Stimulated activated CD4-positive, alpha-beta T cell treated with anti-CD3 and anti-CD28 coated beads, Interleukin-2, amount 100 ng/mL, for 48 hours (primary cell): ENCODE measurements at regions not wholly inside any gene's neighbourhood (a gene's known extent, or its start where the extent isn't known, plus 50 kb on each side); places are given as distances from the start of the nearest gene placed in this dataset.
"Not testable (repeated sequence)": the region's sequence is repeated elsewhere in the genome, so short reads cannot be mapped to it uniquely, and the experiment has no call there.

Experiments
- DNase-seq, 2 donors: peaks; one replicate each; pipeline ENCODE4 v3.0.0-alpha.2; 2020

GRCh38 chr22:45061332-45061731 lies 51.5 kb upstream of the PHF21B start:
- DNase-seq, result no peak

DNA sequence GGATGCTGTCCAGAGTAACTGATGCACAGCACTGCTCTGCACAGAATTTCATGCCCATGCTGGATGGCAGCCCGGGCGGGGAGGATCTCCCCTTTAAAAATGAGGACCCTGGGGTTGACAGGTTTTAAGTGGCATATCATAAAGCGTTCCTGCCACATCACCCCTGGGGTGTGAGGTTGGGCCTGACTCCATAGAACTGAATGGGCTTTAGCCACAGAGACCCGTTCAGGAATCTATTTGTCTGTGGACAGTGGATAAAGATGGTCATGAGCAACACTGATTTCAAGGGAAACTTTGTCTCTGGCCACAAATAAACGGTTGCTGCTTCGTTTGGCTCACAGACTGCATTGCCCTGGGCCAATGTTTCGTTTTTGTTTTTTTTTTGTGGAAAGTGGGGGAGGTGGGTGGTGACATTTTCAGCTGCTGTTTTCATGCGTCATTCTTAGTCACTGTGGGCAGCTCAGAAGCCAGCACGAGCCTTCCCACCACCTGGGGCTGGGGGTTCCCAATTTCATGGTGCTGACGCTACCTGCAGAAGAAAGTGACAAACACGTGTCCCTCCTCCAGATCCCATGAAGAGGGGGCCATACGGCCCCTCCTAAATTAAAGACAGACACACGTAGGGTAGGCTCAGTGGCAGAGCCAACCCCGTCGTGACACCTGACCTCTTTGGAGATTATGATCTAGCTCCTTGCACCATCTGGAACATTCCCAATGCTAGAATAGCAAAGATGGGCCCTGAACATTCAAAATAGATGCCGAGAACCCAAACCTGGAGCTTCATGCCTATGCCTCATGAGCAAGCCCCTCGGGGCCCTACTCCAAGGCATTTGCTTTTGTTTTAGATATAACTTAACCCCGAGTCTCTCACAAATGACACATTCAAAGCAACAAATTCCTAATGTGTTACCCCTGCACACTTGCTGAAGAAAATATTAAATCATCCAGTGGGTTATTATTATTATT lies 54.8 kb upstream of the PHF21B start:
- DNase-seq, result peak; percentile 33 to 54

- no peak for DNase-seq
Measured at GRCh38 chr22:45065726-45066125, 55.9 kb upstream of the PHF21B start.

DNA sequence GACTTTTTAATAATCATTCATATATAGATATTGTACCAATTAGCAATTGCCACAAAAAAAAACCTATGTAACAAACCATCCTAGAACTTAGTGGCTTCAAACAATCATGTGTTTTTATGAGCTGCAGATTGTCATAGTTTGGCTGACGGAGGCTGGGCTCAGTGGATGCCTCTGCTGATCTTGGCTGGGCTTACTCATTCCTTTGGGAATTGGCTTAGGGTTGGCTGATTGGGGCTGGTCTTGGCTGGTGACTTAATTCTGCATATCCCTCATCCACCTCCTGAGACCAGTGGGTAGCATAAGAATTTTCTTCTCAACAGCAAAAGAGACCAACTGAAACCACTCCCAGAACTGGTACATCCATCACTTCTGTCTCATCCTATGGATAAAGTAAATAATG lies 57.9 kb upstream of the PHF21B start:
- no peak for DNase-seq

GRCh38 chr22:45069925-45070324 lies 60.1 kb upstream of the PHF21B start:
- DNase-seq, result no peak

- DNase-seq, result no peak
Measured at GRCh38 chr22:45071618-45072017, 61.8 kb upstream of the PHF21B start.

- DNase-seq, result peak; percentile 8 to 15
Measured at GRCh38 chr22:45072322-45072903, 62.6 kb upstream of the PHF21B start.

- no peak for DNase-seq
Measured at GRCh38 chr22:45073064-45073463, 63.3 kb upstream of the PHF21B start.

GRCh38 chr22:45077286-45077685 lies 67.5 kb upstream of the PHF21B start:
- DNase-seq, result no peak

GRCh38 chr22:45077826-45078334 lies 68.1 kb upstream of the PHF21B start:
- DNase-seq, result no peak

DNA sequence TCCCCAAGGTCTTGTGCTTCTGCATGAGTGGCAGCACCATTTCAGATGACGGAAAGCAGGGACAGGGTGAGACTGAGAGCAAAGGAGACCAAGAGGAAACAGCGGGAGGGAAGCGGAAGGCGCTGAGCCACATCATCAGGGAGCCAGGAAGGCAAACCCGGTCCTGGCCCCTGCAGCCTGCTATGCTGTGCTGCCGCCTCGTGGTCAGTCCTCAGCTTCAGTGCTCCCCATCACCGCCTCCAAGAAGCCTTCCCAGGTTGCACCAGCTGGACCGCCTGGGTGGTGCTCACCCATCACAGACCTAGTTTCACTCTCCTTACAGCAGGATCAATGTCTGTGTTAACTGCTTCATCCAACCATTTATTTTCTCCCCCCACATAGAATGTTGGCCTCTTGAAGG lies 73.0 kb upstream of the PHF21B start:
- peak in 1 of 2 donors; percentile 9 for DNase-seq

- DNase-seq, result peak in 1 of 2 donors; percentile 21
Measured at GRCh38 chr22:45083659-45084305, 74.0 kb upstream of the PHF21B start.

GRCh38 chr22:45084400-45084920 lies 74.7 kb upstream of the PHF21B start:
- no peak for DNase-seq

GRCh38 chr22:45087802-45088201 lies 75.9 kb upstream of the NUP50 start:
- no peak for DNase-seq

DNA sequence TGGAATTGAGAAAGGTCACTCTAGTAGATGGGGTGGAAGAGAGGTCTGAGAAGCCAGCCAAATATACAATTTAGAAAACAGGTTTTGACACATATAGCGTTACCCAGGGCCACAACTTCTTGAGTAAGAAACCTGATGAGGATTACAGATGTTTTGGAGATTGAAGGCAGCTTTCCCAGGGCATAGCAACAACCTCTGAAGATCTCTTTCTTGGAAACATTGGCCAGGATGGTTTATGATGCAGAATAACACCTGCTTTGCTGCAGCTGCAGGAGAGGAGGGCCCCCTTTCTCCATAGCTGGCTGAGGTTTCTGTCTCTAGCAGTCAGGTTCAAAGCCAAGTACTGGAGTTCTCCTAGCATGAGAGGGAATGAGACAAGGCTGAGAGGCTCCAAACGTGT lies 75.1 kb upstream of the NUP50 start:
- no peak for DNase-seq

GRCh38 chr22:45090497-45090910 lies 73.2 kb upstream of the NUP50 start:
- DNase-seq, result no peak

DNA sequence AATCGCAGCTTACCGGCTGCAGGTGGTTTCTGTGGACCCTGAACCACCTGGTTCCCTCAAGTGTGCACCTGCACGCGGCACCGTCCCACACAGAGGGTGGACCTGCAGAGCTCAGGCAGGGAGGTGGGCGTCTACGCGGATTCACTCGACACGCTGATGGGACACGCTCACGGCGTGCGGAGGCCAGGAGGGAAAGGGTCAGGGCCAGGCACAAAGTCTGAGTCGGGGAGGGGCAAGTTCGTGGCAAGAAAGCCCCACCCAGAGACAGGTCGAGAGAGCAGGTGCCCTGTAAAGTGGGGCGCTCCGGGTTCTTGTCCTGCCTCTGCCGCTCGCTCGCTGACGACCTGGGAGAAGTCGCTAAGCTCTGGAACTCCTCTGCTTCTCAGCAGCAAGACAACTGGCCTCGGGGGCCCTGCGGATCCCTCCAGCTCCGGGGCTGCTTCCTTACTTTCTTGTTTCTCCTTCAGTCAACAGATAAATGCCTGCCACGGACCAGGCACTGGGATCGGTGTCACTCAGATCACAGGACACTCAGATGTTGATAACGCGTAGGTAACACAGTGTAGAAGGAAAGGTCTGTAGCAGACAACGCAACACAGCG lies 72.4 kb upstream of the NUP50 start:
- DNase-seq, result no peak

DNA sequence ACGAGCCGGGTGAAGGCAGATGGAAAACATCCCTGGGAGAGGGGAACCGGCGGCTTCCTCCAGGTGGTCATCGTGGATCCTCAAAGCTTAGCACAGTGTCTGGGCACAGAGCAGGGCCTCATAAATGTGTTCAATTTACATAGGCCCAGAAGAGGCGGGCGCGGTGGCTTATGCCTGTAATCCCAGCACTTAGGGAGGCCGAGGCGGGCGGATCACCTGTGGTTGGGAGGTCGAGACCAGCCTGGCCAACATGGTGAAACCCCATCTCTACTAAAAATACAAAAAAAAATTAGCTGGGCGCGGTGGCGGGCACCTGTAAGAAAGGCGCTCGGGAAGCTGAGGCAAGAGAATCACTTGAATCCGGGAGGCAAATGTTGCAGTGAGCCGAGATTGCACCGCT lies 71.8 kb upstream of the NUP50 start:
- not testable (repeated sequence) for DNase-seq

DNA sequence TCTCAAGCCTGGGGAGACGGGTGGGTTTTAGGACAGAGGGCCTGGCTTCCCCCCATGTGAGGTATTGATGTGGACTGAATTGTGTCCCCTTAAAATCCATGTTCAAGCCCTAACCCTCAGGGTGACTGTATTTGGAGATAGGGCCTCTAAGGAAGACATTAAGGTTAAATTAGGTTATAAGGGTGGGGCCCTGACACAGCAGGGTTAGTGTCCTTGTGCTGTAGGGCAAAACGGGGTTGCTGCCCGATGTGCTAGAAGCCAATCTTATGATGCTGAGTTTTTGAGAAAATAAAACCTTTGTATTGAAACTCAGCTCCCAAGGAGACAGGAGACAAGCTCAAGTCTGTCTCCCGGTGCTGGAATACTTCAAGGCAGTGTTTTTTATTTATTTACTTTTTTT lies 71.1 kb upstream of the NUP50 start:
- DNase-seq, result no peak

GRCh38 chr22:45093609-45094008 lies 70.1 kb upstream of the NUP50 start:
- DNase-seq, result no peak

DNA sequence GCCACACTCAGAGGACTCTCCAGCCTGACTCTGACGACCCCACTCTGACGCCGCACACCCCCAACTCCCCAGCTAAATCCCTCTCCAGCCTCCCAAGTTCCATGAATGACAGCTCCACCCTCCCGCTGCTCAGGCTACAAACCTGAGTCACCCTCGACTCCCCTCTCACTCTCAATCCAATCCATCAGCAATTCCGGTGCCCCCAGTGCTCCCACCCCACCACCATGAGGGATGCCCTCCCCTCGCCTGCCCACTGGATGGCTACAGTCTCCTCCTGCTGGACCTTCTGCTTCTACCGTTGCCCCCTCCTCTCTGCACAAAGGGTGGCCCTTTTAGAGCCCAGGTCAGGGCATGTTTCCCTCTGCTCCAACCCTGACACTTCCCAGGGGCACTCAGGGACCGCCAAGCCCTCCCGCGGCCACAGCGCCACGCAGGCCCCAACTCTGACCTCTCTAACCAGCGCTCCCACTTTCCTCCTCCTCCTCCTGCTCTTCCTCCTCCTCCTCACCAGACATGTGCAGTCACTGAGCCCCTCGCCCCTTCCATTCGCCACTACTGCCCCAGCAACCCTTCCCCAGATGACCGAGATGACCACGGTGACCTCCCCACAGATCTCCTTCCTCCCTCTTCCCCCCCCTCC lies 69.5 kb upstream of the NUP50 start:
- no peak for DNase-seq

GRCh38 chr22:45094825-45095224 lies 68.9 kb upstream of the NUP50 start:
- no peak for DNase-seq
